HG03139 (cell line): ENCODE measurements at regions not wholly inside any gene's neighbourhood (a gene's known extent, or its start where the extent isn't known, plus 50 kb on each side); places are given as distances from the start of the nearest gene placed in this dataset.
"Not testable (repeated sequence)": the region's sequence is repeated elsewhere in the genome, so short reads cannot be mapped to it uniquely, and the experiment has no call there.

Experiments
- ATAC-seq: cut with Tn5 transposase; IDR thresholded peaks from one replicate; pipeline ENCODE4 v1.9.1; 2021; ENCODE audit not compliant: unreplicated experiment

- ATAC-seq: no peak
Observed at GRCh38 chr2:33704406-33704855, 105.3 kb upstream of the FAM98A start.

- no peak for ATAC-seq
Observed at GRCh38 chr2:33696234-33696633, 97.1 kb upstream of the FAM98A start.

GRCh38 chr2:33694904-33695303, 95.8 kb upstream of the FAM98A start:
- no peak for ATAC-seq

GRCh38 chr2:33690686-33691085, 91.6 kb upstream of the FAM98A start:
- not testable (repeated sequence) for ATAC-seq

GRCh38 chr2:33681364-33681757, 82.3 kb upstream of the FAM98A start:
- ATAC-seq: no peak

- no peak for ATAC-seq
Observed at GRCh38 chr2:33680644-33681363, 81.7 kb upstream of the FAM98A start.

- no peak for ATAC-seq
Observed at GRCh38 chr2:33678436-33678835, 79.3 kb upstream of the FAM98A start.

- no peak for ATAC-seq
Observed at GRCh38 chr2:33673937-33674336, 74.8 kb upstream of the FAM98A start.

- no peak for ATAC-seq
Observed at GRCh38 chr2:33672896-33673295, 73.8 kb upstream of the FAM98A start.

- no peak for ATAC-seq
Observed at GRCh38 chr2:33672389-33672788, 73.3 kb upstream of the FAM98A start.

- no peak for ATAC-seq
Observed at GRCh38 chr2:33671198-33671597, 72.1 kb upstream of the FAM98A start.

GRCh38 chr2:33670392-33670937, 71.4 kb upstream of the FAM98A start:
- ATAC-seq: no peak

GRCh38 chr2:33666879-33667278, 67.8 kb upstream of the FAM98A start:
- no peak for ATAC-seq

- no peak for ATAC-seq
Observed at GRCh38 chr2:33665039-33665438, 65.9 kb upstream of the FAM98A start.

GRCh38 chr2:33660416-33661123, 61.5 kb upstream of the FAM98A start:
- no peak for ATAC-seq

GRCh38 chr2:33655626-33656320, 56.7 kb upstream of the FAM98A start:
- no peak for ATAC-seq

- no peak for ATAC-seq
Observed at GRCh38 chr2:33652830-33653229, 53.7 kb upstream of the FAM98A start.

GRCh38 chr2:33650171-33650570, 51.1 kb upstream of the FAM98A start:
- no peak for ATAC-seq
